Pancreas (tissue), 10 donors: ENCODE measurements at regions not wholly inside any gene's neighbourhood (a gene's known extent, or its start where the extent isn't known, plus 50 kb on each side); places are given as distances from the start of the nearest gene placed in this dataset.

Experiments used
- ATAC-seq, 4 donors: fragments of 200-7000 bp; cut with Tn5 transposase; one replicate each; pipeline versions ENCODE4 v1.8.0 to v1.9.1; 2020; ENCODE audit warnings: mild to moderate bottlenecking in 4 of 4, moderate library complexity in 4 of 4
- DNase-seq, 6 donors: peaks; one replicate each; pipeline ENCODE4 v3.0.0-alpha.2; 2020
- FAIRE-seq: peaks from 2 replicates; lab custom pipeline; 2012; peaks lifted over from hg19 to GRCh38; lab: Jason Lieb, UNC
- H3K27ac ChIP-seq, 4 donors: fragments of 200-600 bp; sonication (generic); 1 replicate in 3 of 4; 2 replicates in 1 of 4; pipeline versions ENCODE4 v1.5.0 to v1.8.0; 2020
- H3K27me3 ChIP-seq, 4 donors: fragments of 200-600 bp; one replicate each; pipeline ENCODE4 v1.8.0; 2021
- H3K36me3 ChIP-seq, 3 donors: fragments of 200-600 bp; sonication (generic) in 1 of 3; one replicate each; pipeline versions ENCODE4 v1.5.0 to v1.8.0; 2020 to 2021
- H3K4me1 ChIP-seq, 3 donors: fragments of 200-600 bp; one replicate each; pipeline ENCODE4 v1.8.0; 2021
- H3K4me3 ChIP-seq, 4 donors: fragments of 200-600 bp; sonication (generic) in 2 of 4; one replicate each; pipeline versions ENCODE4 v1.5.0 to v1.8.0; 2020 to 2021
- H3K9me3 ChIP-seq, 4 donors: fragments of 200-600 bp; one replicate each; pipeline ENCODE4 v1.8.0; 2021
- WGBS, 2 donors: extraction: QIAGEN DNeasy Blood & Tissue Kit; methylation state at CpG; one replicate each; pipeline ENCODE4 v1.1.7; 2013; 5-methylcytosine and 5-hydroxymethylcytosine counted together
- intact Hi-C, 3 donors: fragments of 100-400 bp; cut with DNase I; formaldehyde crosslinking; loops; one replicate each; pipeline versions ENCODE4 v1.11.1 to v1.14.2; 2022
- TF ChIP-seq, protein P1 (sequence below), 4 donors: fragments of 200-600 bp; sonication (generic) in 3 of 4; IDR thresholded peaks; one replicate each; pipeline versions ENCODE4 v1.5.0 to v1.8.0; 2021; ENCODE audit warnings: antibody characterized with exemption in 4 of 4
- donor health status: healthy with polysubstance abuse.
- donor health status: DM: no; HTN: no; CAD: no; lungs with moderate emphysema.
- donor health status: DM: no; HTN: no; CAD: no.
- donor health status: control.
- donor health status: control.
- donor health status: Bipolar disorder and iron deficiency.
- donor health status: DM: yes; HTN: yes; CAD: no.
- donor health status: DM: no; HTN: no; CAD: no.
- donor health status: DM: no; HTN: no; CAD: no.
- donor health status: DM: yes; HTN: yes; CAD: no.

- 85 to 92% methylated on average over 1 of the region's 1 CpG for WGBS, 2 donors
- Histone ChIP-seq H3K27ac (no peak overlapping the region), H3K4me3 (no peak overlapping the region), H3K9me3 (no peaks in the 10 kb centered on the region), H3K27me3 (no peaks in the 10 kb centered on the region), H3K36me3 (no peaks in the 10 kb centered on the region), H3K4me1 (no peaks in the 10 kb centered on the region)
- TF ChIP-seq, protein P1, sequence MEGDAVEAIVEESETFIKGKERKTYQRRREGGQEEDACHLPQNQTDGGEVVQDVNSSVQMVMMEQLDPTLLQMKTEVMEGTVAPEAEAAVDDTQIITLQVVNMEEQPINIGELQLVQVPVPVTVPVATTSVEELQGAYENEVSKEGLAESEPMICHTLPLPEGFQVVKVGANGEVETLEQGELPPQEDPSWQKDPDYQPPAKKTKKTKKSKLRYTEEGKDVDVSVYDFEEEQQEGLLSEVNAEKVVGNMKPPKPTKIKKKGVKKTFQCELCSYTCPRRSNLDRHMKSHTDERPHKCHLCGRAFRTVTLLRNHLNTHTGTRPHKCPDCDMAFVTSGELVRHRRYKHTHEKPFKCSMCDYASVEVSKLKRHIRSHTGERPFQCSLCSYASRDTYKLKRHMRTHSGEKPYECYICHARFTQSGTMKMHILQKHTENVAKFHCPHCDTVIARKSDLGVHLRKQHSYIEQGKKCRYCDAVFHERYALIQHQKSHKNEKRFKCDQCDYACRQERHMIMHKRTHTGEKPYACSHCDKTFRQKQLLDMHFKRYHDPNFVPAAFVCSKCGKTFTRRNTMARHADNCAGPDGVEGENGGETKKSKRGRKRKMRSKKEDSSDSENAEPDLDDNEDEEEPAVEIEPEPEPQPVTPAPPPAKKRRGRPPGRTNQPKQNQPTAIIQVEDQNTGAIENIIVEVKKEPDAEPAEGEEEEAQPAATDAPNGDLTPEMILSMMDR (IDR thresholded peaks at IDR 0.05), result no peak
- intact Hi-C loops, result no loop called here
- ATAC-seq, result no peak
- FAIRE-seq, result no peak
- no peak for DNase-seq
Observed at GRCh38 chr2:144713410-144713809, 193.5 kb upstream of the ZEB2 start.

GRCh38 chr2:144712550-144712940, 192.6 kb upstream of the ZEB2 start:
- DNase-seq, result no peak

GRCh38 chr2:144711630-144712549, 192.0 kb upstream of the ZEB2 start:
- Histone ChIP-seq H3K9me3 (no peaks in the 10 kb centered on the region), H3K4me3 (no peak overlapping the region), H3K27ac (no peak overlapping the region), H3K27me3 (no peaks in the 10 kb centered on the region), H3K4me1 (no peaks in the 10 kb centered on the region), H3K36me3 (no peaks in the 10 kb centered on the region)
- FAIRE-seq (no peak), ATAC-seq (peak in 3 of 4 donors; percentile 70 to 86 (median 80)), DNase-seq (no peak)
- TF ChIP-seq, protein P1 (IDR thresholded peaks at IDR 0.05), result no peak
- intact Hi-C loops, result no loop called here
- 54 to 57% methylated on average over 7 of the region's 7 CpGs for WGBS, 2 donors

More at GRCh38 chr2:144712550-144712940, 192.6 kb upstream of the ZEB2 start:
- H3K27me3 ChIP-seq, result no peaks in the 10 kb centered on the region
- intact Hi-C loops, result no loop called here
- no peaks in the 10 kb centered on the region for H3K4me1 ChIP-seq
- no peaks in the 10 kb centered on the region for H3K36me3 ChIP-seq
- no peak for FAIRE-seq
- WGBS, 2 donors, result 72 to 75% methylated on average over 1 of the region's 1 CpG
- ATAC-seq, result no peak
- TF ChIP-seq, protein P1 (IDR thresholded peaks at IDR 0.05), result no peak
- no peak overlapping the region for H3K27ac ChIP-seq
- H3K9me3 ChIP-seq, result no peaks in the 10 kb centered on the region
- no peak overlapping the region for H3K4me3 ChIP-seq

DNA sequence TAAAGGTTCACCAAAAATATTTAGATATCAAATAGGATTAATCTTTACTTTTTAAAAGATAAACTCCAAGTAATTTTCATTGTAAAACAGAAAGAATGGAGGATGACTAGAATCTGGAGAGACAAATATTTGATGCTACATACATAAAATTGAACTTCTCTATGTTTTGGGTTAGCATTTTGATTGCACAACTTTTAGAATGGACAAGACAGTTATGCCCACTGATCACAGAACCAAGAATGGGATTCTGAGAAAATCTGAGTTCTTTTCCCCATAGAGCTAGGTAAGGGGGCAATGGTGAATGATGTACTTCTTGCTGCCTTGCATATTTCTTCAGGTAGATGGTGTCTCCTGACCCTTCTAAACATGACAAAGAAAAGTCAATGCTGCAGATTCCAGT, 191.2 kb upstream of the ZEB2 start:
- no peaks in the 10 kb centered on the region for H3K36me3 ChIP-seq
- no peaks in the 10 kb centered on the region for H3K27me3 ChIP-seq
- intact Hi-C loops, result no loop called here
- no peak overlapping the region for H3K4me3 ChIP-seq
- no peak overlapping the region for H3K27ac ChIP-seq
- FAIRE-seq (no peak), DNase-seq (no peak), ATAC-seq (no peak)
- TF ChIP-seq, protein P1 (IDR thresholded peaks at IDR 0.05), result no peak
- no peaks in the 10 kb centered on the region for H3K9me3 ChIP-seq
- no peaks in the 10 kb centered on the region for H3K4me1 ChIP-seq

DNA sequence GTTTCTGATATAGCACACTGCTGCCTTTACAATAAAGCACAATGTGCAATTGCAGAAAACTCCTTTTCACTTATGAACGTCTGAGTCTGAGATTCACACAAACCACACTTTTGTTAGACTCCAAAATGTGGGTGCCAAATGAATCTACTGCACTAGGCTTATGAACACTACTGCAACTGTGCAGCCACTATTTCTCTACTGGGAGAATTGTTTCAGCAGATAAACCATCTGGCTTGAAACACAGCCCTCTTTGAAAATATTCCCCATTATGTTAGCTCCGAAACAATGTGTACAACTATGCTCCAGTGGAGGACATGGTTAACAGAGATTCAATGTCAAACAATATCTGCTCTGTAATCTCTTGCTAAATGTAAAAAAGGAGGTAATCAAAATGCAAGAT, 188.7 kb upstream of the ZEB2 start:
- H3K27me3 ChIP-seq, result no peaks in the 10 kb centered on the region
- intact Hi-C loops, result no loop called here
- 71 to 78% methylated on average over 2 of the region's 2 CpGs for WGBS, 2 donors
- TF ChIP-seq, protein P1 (IDR thresholded peaks at IDR 0.05), result no peak
- no peaks in the 10 kb centered on the region for H3K9me3 ChIP-seq
- ATAC-seq (no peak), FAIRE-seq (no peak), DNase-seq (no peak)
- H3K27ac ChIP-seq, result no peak overlapping the region
- H3K4me1 ChIP-seq, result no peaks in the 10 kb centered on the region
- no peak overlapping the region for H3K4me3 ChIP-seq
- no peaks in the 10 kb centered on the region for H3K36me3 ChIP-seq
